Neuronal stem cell (in vitro differentiated cells): ENCODE measurements at regions not wholly inside any gene's neighbourhood (a gene's known extent, or its start where the extent isn't known, plus 50 kb on each side); places are given as distances from the start of the nearest gene placed in this dataset.

Experiments
- DNase-seq: peaks from one replicate; pipeline ENCODE4 v3.0.0-alpha.2; 2013; ENCODE audit warnings: low spot score
- H2AFZ ChIP-seq: one replicate; pipeline ENCODE4 v1.6.1; 2013; ENCODE audit warnings: mild to moderate bottlenecking, low read length, inconsistent platforms
- H2AK5ac ChIP-seq: 2 replicates; pipeline ENCODE4 v1.6.1; 2013; ENCODE audit warnings: low read depth, mild to moderate bottlenecking, inconsistent platforms, low read length, moderate library complexity, mixed read lengths
- H2BK120ac ChIP-seq: 2 replicates; pipeline ENCODE4 v1.6.1; 2013; ENCODE audit warnings: low read depth, mild to moderate bottlenecking, inconsistent platforms, low read length, moderate library complexity, mixed read lengths
- H2BK12ac ChIP-seq: one replicate; pipeline ENCODE4 v1.6.1; 2013; ENCODE audit warnings: low read length, inconsistent platforms
- H2BK15ac ChIP-seq: 2 replicates; pipeline ENCODE4 v1.6.1; 2013; ENCODE audit warnings: mild to moderate bottlenecking, low read length, inconsistent platforms, mixed read lengths
- H2BK5ac ChIP-seq: one replicate; pipeline ENCODE4 v1.6.1; 2013; ENCODE audit warnings: inconsistent platforms, mild to moderate bottlenecking, low read length, moderate library complexity
- H3K14ac ChIP-seq: one replicate; pipeline ENCODE4 v1.6.1; 2013; ENCODE audit warnings: low read length, inconsistent platforms
- H3K18ac ChIP-seq: 2 replicates; pipeline ENCODE4 v1.6.1; 2013; ENCODE audit warnings: low read length, inconsistent platforms
- H3K23ac ChIP-seq: 2 replicates; pipeline ENCODE4 v1.6.1; 2013; ENCODE audit warnings: low read depth, mild to moderate bottlenecking, mixed read lengths, low read length, inconsistent platforms; ENCODE audit not compliant: poor library complexity
- H3K27ac ChIP-seq: replicated peaks from 3 replicates; pipeline ENCODE4 v1.5.1; 2013; ENCODE audit warnings: low read length, inconsistent platforms
- H3K27me3 ChIP-seq, 3 experiments: 2 replicates each; pipeline ENCODE4 v1.6.1; 2013; ENCODE audit warnings: low read length in 3 of 3, mild to moderate bottlenecking in 2 of 3, inconsistent platforms in 1 of 3, low read depth in 1 of 3, mixed read lengths in 1 of 3, moderate library complexity in 1 of 3; ENCODE audit not compliant: control insufficient read depth in 3 of 3, insufficient read depth in 3 of 3
- H3K36me3 ChIP-seq, 2 donors: replicated peaks in 1 of 2; 2 replicates each; pipeline ENCODE4 v1.6.1; 2013; ENCODE audit warnings: low read length in 2 of 2; ENCODE audit not compliant: control insufficient read depth in 2 of 2, insufficient read depth in 2 of 2
- H3K4ac ChIP-seq: 2 replicates; pipeline ENCODE4 v1.6.1; 2013; ENCODE audit warnings: inconsistent platforms, mild to moderate bottlenecking, low read length, moderate library complexity
- H3K4me1 ChIP-seq, 2 donors: 1 replicate in 1 of 2; 2 replicates in 1 of 2; pipeline ENCODE4 v1.6.1; 2013; ENCODE audit warnings: low read length in 2 of 2, low read depth in 1 of 2; ENCODE audit not compliant: control insufficient read depth in 2 of 2, insufficient read depth in 1 of 2
- H3K4me2 ChIP-seq: one replicate; pipeline ENCODE4 v1.6.1; 2013; ENCODE audit warnings: mild to moderate bottlenecking, low read length, inconsistent platforms; ENCODE audit not compliant: insufficient read depth, poor library complexity, severe bottlenecking
- H3K4me3 ChIP-seq, 2 donors: 2 replicates each; pipeline ENCODE4 v1.5.1; 2013; ENCODE audit warnings: low read length in 2 of 2, mild to moderate bottlenecking in 2 of 2, inconsistent platforms in 1 of 2, moderate library complexity in 1 of 2
- H3K79me1 ChIP-seq: one replicate; pipeline ENCODE4 v1.6.1; 2013; ENCODE audit warnings: low read depth, mild to moderate bottlenecking, inconsistent platforms, low read length, moderate library complexity
- H3K9ac ChIP-seq: one replicate; pipeline ENCODE4 v1.6.1; 2013; ENCODE audit warnings: mild to moderate bottlenecking, low read depth, low read length, inconsistent platforms; ENCODE audit not compliant: poor library complexity
- H3K9me3 ChIP-seq, 2 donors: replicated peaks in 1 of 2; 2 replicates each; pipeline versions ENCODE3 to v1.6.1; 2013; ENCODE audit warnings: low read length in 2 of 2, mild to moderate bottlenecking in 2 of 2, inconsistent platforms in 1 of 2, low read depth in 1 of 2, mixed read lengths in 1 of 2, moderate library complexity in 1 of 2; ENCODE audit not compliant: control insufficient read depth in 2 of 2, insufficient read depth in 1 of 2
- H4K8ac ChIP-seq: one replicate; pipeline ENCODE4 v1.6.1; 2013; ENCODE audit warnings: low read depth, mild to moderate bottlenecking, inconsistent platforms, low read length, moderate library complexity
- H4K91ac ChIP-seq: one replicate; pipeline ENCODE4 v1.6.1; 2013; ENCODE audit warnings: low read length, low read depth, mild to moderate bottlenecking, inconsistent platforms; ENCODE audit not compliant: poor library complexity
- WGBS, 2 donors: extraction: QIAGEN DNeasy Blood & Tissue Kit; methylation state at CpG; one replicate each; pipeline ENCODE4 v1.1.7; 2013; ENCODE audit warnings: missing lambda C conversion rate in 2 of 2, mixed read lengths in 1 of 2; ENCODE audit not compliant: insufficient read length in 2 of 2, insufficient replicate concordance in 1 of 2; ENCODE audit errors: extremely low coverage in 2 of 2; 5-methylcytosine and 5-hydroxymethylcytosine counted together

DNA sequence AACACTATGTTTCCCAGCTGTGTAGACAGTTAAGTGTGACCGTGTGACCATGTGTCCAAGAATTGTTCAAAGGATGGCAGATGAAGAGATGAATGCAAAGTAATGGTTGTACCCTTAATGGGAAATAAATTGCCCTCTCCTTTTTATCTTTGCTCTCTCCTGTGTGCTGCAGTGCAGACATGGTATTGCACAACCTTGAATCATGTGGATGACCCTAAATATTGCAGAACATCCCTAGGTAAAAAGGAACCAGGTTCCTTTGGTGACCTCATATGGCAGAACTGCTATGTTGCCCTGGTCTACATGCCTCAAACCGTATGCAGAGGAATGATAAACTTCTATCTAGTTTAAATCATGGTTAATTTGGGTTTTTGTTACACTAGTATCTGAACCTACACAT lies 81.7 kb upstream of the CTNND2 start:
- no peak for DNase-seq
- H2BK12ac ChIP-seq, result no peak overlapping the region
- H3K27ac ChIP-seq, result no peak overlapping the region
- no peak overlapping the region for H3K4ac ChIP-seq
- no peaks in the 10 kb centered on the region for H3K27me3 ChIP-seq
- H3K9me3 ChIP-seq, result no peaks in the 10 kb centered on the region
- H3K9ac ChIP-seq, result no peak overlapping the region
- H2BK15ac ChIP-seq, result no peak overlapping the region
- no peak overlapping the region for H4K91ac ChIP-seq
- no peak overlapping the region for H3K14ac ChIP-seq
- no peaks in the 10 kb centered on the region for H3K36me3 ChIP-seq
- H2BK5ac ChIP-seq, result no peak overlapping the region
- no peak overlapping the region for H2AFZ ChIP-seq
- no peak overlapping the region for H2BK120ac ChIP-seq
- no peak overlapping the region for H3K23ac ChIP-seq
- no peak overlapping the region for H4K8ac ChIP-seq
- H3K79me1 ChIP-seq, result no peaks in the 10 kb centered on the region
- no peak overlapping the region for H3K18ac ChIP-seq
- H2AK5ac ChIP-seq, result no peak overlapping the region
- no peak overlapping the region for H3K4me3 ChIP-seq
- WGBS, 2 donors, result no CpG with 5 or more reads among the region's 2 CpGs
- H3K4me2 ChIP-seq, result no peak overlapping the region
- no peaks in the 10 kb centered on the region for H3K4me1 ChIP-seq

- WGBS, 2 donors, result no CpG with 5 or more reads among the region's 1 CpG
- no peak overlapping the region for H4K8ac ChIP-seq
- no peaks in the 10 kb centered on the region for H3K4me1 ChIP-seq
- H2AFZ ChIP-seq, result no peak overlapping the region
- no peak overlapping the region for H2BK5ac ChIP-seq
- H3K4me3 ChIP-seq, result no peak overlapping the region
- H3K18ac ChIP-seq, result no peak overlapping the region
- H3K9me3 ChIP-seq, result no peaks in the 10 kb centered on the region
- no peak overlapping the region for H2BK12ac ChIP-seq
- no peak overlapping the region for H3K4ac ChIP-seq
- no peak overlapping the region for H3K23ac ChIP-seq
- no peak overlapping the region for H3K9ac ChIP-seq
- H3K27me3 ChIP-seq, result no peaks in the 10 kb centered on the region
- H3K14ac ChIP-seq, result no peak overlapping the region
- no peak overlapping the region for H2AK5ac ChIP-seq
- no peak overlapping the region for H4K91ac ChIP-seq
- H2BK15ac ChIP-seq, result no peak overlapping the region
- H3K36me3 ChIP-seq, result no peaks in the 10 kb centered on the region
- no peaks in the 10 kb centered on the region for H3K79me1 ChIP-seq
- H2BK120ac ChIP-seq, result no peak overlapping the region
- H3K27ac ChIP-seq, result no peak overlapping the region
- DNase-seq, result no peak
- no peak overlapping the region for H3K4me2 ChIP-seq
These were observed 80.0 kb upstream of the CTNND2 start for GRCh38 chr5:11984196-11984595.

- no peak for DNase-seq
- WGBS, 2 donors, result no CpG with 5 or more reads among the region's 3 CpGs
- Histone ChIP-seq H2BK12ac (no peak overlapping the region), H3K4ac (no peak overlapping the region), H3K14ac (no peak overlapping the region), H2AK5ac (no peak overlapping the region), H3K4me1 (no peaks in the 10 kb centered on the region), H3K27ac (no peak overlapping the region), H3K36me3 (no peaks in the 10 kb centered on the region), H3K23ac (no peak overlapping the region), H4K91ac (no peak overlapping the region), H4K8ac (no peak overlapping the region), H2BK5ac (no peak overlapping the region), H2BK15ac (no peak overlapping the region), H3K27me3 (no peaks in the 10 kb centered on the region), H3K4me2 (no peak overlapping the region), H3K18ac (no peak overlapping the region), H3K9ac (no peak overlapping the region), H2AFZ (no peak overlapping the region), H3K79me1 (no peaks in the 10 kb centered on the region), H2BK120ac (no peak overlapping the region), H3K9me3 (no peaks in the 10 kb centered on the region), H3K4me3 (no peak overlapping the region)
These were observed 77.7 kb upstream of the CTNND2 start for GRCh38 chr5:11981986-11982385.

GRCh38 chr5:11977904-11978303 lies 73.7 kb upstream of the CTNND2 start:
- Histone ChIP-seq H3K14ac (no peak overlapping the region), H3K79me1 (no peaks in the 10 kb centered on the region), H2BK12ac (no peak overlapping the region), H2AFZ (no peak overlapping the region), H4K91ac (no peak overlapping the region), H3K4ac (no peak overlapping the region), H2BK120ac (no peak overlapping the region), H3K27me3 (no peaks in the 10 kb centered on the region), H3K18ac (no peak overlapping the region), H3K4me2 (no peak overlapping the region), H4K8ac (no peak overlapping the region), H2BK15ac (no peak overlapping the region), H3K4me3 (no peak overlapping the region), H2BK5ac (no peak overlapping the region), H3K9ac (no peak overlapping the region), H3K23ac (no peak overlapping the region), H3K36me3 (no peaks in the 10 kb centered on the region), H3K27ac (no peak overlapping the region), H3K4me1 (no peaks in the 10 kb centered on the region), H2AK5ac (no peak overlapping the region), H3K9me3 (no peaks in the 10 kb centered on the region)
- DNase-seq, result no peak
- whole genome bisulfite sequencing, 2 donors, result no CpG with 5 or more reads among the region's 2 CpGs
